ENCODE measurements at regions not wholly inside any gene's neighbourhood (a gene's known extent, or its start where the extent isn't known, plus 50 kb on each side); places are given as distances from the start of the nearest gene placed in this dataset.

GRCh38 chr1:157194731-157195520 is 56.7 kb upstream of the ETV3 start:
- TF ChIP-seq CTCF (conservative IDR thresholded peaks at IDR 0.05; ENCODE audit: low read depth, low read length) = no peak
- TF ChIP-seq RFX5 (IDR thresholded peaks at IDR 0.05; ENCODE audit: low read depth, low read length) = no peak
- TF ChIP-seq RCOR1 (IDR thresholded peaks at IDR 0.05; ENCODE audit: insufficient replicate concordance, low read length) = no peak
- TF ChIP-seq POLR2A (IDR thresholded peaks at IDR 0.05; ENCODE audit: low read depth, low read length) = no peak
- TF ChIP-seq MXI1 (IDR thresholded peaks at IDR 0.05; ENCODE audit: borderline replicate concordance, low read depth, low read length) = no peak
- TF ChIP-seq ELK1 (IDR thresholded peaks at IDR 0.05; ENCODE audit: borderline replicate concordance, low read depth, low read length) = no peak
- TF ChIP-seq SMC3 (IDR thresholded peaks at IDR 0.05; ENCODE audit: low read depth, low read length) = no peak
- TF ChIP-seq RAD21 (IDR thresholded peaks at IDR 0.05; ENCODE audit: low read length) = no peak
- TF ChIP-seq MAZ (IDR thresholded peaks at IDR 0.05; ENCODE audit: borderline replicate concordance, low read depth, low read length) = no peak
- no peak for TF ChIP-seq USF2 (IDR thresholded peaks at IDR 0.05; ENCODE audit: low read depth, low read length)
- no peak for TF ChIP-seq CHD1 (IDR thresholded peaks at IDR 0.05; ENCODE audit: low read depth, low read length)
- TF ChIP-seq FOS (IDR thresholded peaks at IDR 0.05; ENCODE audit: low read depth, low read length) = no peak
